ENCODE measurements at regions not wholly inside any gene's neighbourhood (a gene's known extent, or its start where the extent isn't known, plus 50 kb on each side); places are given as distances from the start of the nearest gene placed in this dataset.

DNA sequence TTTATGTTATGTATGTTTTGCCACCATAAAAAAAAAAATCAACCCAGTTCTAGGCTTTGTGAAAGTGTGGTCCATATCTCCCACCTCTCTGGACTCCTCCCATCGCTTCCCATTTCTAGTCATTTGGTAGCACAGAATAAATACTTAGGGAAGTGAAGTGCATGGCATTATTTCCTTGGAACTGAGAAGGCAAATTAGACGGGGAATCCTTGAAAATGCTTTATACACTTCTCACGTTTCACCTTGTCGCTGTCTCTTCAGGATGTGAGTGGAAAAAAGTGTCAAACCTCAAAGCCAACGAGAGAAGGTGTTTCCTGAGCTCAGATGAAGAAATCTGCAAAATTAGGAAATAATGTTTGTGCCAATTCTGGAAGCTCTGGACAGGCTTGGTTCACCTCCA, 209.9 kb downstream of the ATG4C start:
- intact Hi-C loops (cut with micrococcal nuclease): no loop called here
- no peak for TF ChIP-seq ZFX (IDR thresholded peaks at IDR 0.05)
- no peak for TF ChIP-seq JUND (IDR thresholded peaks at IDR 0.05)
- TF ChIP-seq CEBPB (IDR thresholded peaks at IDR 0.05; ENCODE audit: low read depth): no peak
- TF ChIP-seq, protein P1, sequence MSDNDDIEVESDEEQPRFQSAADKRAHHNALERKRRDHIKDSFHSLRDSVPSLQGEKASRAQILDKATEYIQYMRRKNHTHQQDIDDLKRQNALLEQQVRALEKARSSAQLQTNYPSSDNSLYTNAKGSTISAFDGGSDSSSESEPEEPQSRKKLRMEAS (IDR thresholded peaks at IDR 0.05): no peak
- TF ChIP-seq, protein P2, sequence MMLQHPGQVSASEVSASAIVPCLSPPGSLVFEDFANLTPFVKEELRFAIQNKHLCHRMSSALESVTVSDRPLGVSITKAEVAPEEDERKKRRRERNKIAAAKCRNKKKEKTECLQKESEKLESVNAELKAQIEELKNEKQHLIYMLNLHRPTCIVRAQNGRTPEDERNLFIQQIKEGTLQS (IDR thresholded peaks at IDR 0.05): no peak
- TF ChIP-seq, protein P3, sequence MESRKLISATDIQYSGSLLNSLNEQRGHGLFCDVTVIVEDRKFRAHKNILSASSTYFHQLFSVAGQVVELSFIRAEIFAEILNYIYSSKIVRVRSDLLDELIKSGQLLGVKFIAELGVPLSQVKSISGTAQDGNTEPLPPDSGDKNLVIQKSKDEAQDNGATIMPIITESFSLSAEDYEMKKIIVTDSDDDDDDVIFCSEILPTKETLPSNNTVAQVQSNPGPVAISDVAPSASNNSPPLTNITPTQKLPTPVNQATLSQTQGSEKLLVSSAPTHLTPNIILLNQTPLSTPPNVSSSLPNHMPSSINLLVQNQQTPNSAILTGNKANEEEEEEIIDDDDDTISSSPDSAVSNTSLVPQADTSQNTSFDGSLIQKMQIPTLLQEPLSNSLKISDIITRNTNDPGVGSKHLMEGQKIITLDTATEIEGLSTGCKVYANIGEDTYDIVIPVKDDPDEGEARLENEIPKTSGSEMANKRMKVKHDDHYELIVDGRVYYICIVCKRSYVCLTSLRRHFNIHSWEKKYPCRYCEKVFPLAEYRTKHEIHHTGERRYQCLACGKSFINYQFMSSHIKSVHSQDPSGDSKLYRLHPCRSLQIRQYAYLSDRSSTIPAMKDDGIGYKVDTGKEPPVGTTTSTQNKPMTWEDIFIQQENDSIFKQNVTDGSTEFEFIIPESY (IDR thresholded peaks at IDR 0.05; ENCODE audit: extremely low read depth, insufficient replicate concordance, low read length): no peak
- TF ChIP-seq TCF7L2 (IDR thresholded peaks at IDR 0.05; ENCODE audit: borderline replicate concordance, extremely low read depth, insufficient read depth, insufficient read length): no peak
- no peak for TF ChIP-seq SP1 (IDR thresholded peaks at IDR 0.05; ENCODE audit: low read depth)
- no peaks in the 10 kb centered on the region for H3K36me3 ChIP-seq (ENCODE audit: control insufficient read depth in 1 of 2, insufficient read depth in 2 of 2, low read length in 2 of 2)
- no peak overlapping the region for H3K9ac ChIP-seq (ENCODE audit: low read length)
- ChIA-PET CTCF (no interaction called here), RAD21 (ENCODE audit: low non-redundant PET in 1 of 2, low total read pairs in 2 of 2, uncharacterized antibody in 2 of 2, unreplicated experiment in 2 of 2) (no interaction called here), POLR2A (no interaction called here)
- no peak overlapping the region for H3K27ac ChIP-seq (ENCODE audit: low read depth, low read length)
- no peaks in the 10 kb centered on the region for H3K9me2 ChIP-seq (ENCODE audit: insufficient read depth)
- H3K4me2 ChIP-seq (ENCODE audit: low read length): no peak overlapping the region
- H2AFZ ChIP-seq (ENCODE audit: low read depth, low read length, poor library complexity, severe bottlenecking): no peak overlapping the region
- no peaks in the 10 kb centered on the region for H3K9me3 ChIP-seq (ENCODE audit: control insufficient read depth in 1 of 2, insufficient read depth in 1 of 2, low read depth in 1 of 2, low read length in 2 of 2)
- no peak overlapping the region for H3K4me3 ChIP-seq (replicated peaks in 1 of 2; ENCODE audit: low read depth in 1 of 2, low read length in 2 of 2)
- no peaks in the 10 kb centered on the region for H3K79me2 ChIP-seq (ENCODE audit: insufficient read depth, low read length)
- no peaks in the 10 kb centered on the region for H4K20me1 ChIP-seq (ENCODE audit: insufficient read depth)
- H3K27me3 ChIP-seq (ENCODE audit: insufficient read depth, low read length): peaks cover 53% of the 10 kb centered on the region
- no TSS peak for BruUV-seq (replicated peaks)
- DNase-seq (ENCODE audit: low read depth, low spot score) (no peak), ATAC-seq (no peak)
- no peaks in the 10 kb centered on the region for H3K4me1 ChIP-seq (ENCODE audit: control insufficient read depth in 1 of 2, insufficient read depth in 2 of 2, low read length in 2 of 2)

DNA sequence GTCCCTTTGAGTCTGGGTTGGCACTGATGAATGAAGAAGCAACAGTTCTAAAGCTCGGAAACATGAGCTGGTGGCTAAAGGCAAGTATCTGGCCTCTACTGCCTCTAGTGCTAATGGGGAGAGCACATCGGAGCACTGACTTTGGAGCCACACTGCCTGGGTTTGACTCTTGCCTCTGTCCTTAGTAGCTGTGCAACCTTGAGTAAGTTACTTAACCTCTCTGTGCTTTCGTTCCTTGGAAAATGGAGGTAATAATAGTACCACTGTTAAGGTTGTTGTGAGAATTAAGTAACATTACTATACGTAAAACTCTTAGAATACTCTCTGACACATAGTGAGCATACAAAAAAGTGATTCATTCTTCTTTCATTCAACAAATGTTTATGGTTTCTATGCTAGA, 211.2 kb downstream of the ATG4C start:
- H3K9ac ChIP-seq (ENCODE audit: low read length): no peak overlapping the region
- H3K36me3 ChIP-seq (ENCODE audit: control insufficient read depth in 1 of 2, insufficient read depth in 2 of 2, low read length in 2 of 2): no peaks in the 10 kb centered on the region
- ChIA-PET CTCF (no interaction called here), RAD21 (ENCODE audit: low non-redundant PET in 1 of 2, low total read pairs in 2 of 2, uncharacterized antibody in 2 of 2, unreplicated experiment in 2 of 2) (no interaction called here), POLR2A (no interaction called here)
- no peak overlapping the region for H3K4me3 ChIP-seq (replicated peaks in 1 of 2; ENCODE audit: low read depth in 1 of 2, low read length in 2 of 2)
- H4K20me1 ChIP-seq (ENCODE audit: insufficient read depth): no peaks in the 10 kb centered on the region
- H3K79me2 ChIP-seq (ENCODE audit: insufficient read depth, low read length): no peaks in the 10 kb centered on the region
- H3K27me3 ChIP-seq (ENCODE audit: insufficient read depth, low read length): peaks cover 66% of the 10 kb centered on the region
- DNase-seq (ENCODE audit: low read depth, low spot score) (no peak), ATAC-seq (no peak)
- no TSS peak for BruUV-seq (replicated peaks)
- H3K9me2 ChIP-seq (ENCODE audit: insufficient read depth): no peaks in the 10 kb centered on the region
- TF ChIP-seq FOSL1 (IDR thresholded peaks at IDR 0.05; ENCODE audit: low read depth) (no peak), ELF1 (IDR thresholded peaks at IDR 0.05; ENCODE audit: borderline replicate concordance, low read depth) (no peak), RAD21 (IDR thresholded peaks at IDR 0.05; ENCODE audit: low read depth) (no peak), CBX3 (IDR thresholded peaks at IDR 0.05; ENCODE audit: low read depth) (no peak), JUND (IDR thresholded peaks at IDR 0.05) (no peak), EGR1 (IDR thresholded peaks at IDR 0.05; ENCODE audit: low read depth) (no peak)
- TF ChIP-seq, protein P4, sequence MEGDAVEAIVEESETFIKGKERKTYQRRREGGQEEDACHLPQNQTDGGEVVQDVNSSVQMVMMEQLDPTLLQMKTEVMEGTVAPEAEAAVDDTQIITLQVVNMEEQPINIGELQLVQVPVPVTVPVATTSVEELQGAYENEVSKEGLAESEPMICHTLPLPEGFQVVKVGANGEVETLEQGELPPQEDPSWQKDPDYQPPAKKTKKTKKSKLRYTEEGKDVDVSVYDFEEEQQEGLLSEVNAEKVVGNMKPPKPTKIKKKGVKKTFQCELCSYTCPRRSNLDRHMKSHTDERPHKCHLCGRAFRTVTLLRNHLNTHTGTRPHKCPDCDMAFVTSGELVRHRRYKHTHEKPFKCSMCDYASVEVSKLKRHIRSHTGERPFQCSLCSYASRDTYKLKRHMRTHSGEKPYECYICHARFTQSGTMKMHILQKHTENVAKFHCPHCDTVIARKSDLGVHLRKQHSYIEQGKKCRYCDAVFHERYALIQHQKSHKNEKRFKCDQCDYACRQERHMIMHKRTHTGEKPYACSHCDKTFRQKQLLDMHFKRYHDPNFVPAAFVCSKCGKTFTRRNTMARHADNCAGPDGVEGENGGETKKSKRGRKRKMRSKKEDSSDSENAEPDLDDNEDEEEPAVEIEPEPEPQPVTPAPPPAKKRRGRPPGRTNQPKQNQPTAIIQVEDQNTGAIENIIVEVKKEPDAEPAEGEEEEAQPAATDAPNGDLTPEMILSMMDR (IDR thresholded peaks at IDR 0.05 in 2 of 3, conservative IDR thresholded peaks at IDR 0.05 in 1 of 3; ENCODE audit: borderline replicate concordance in 1 of 3, insufficient read depth in 1 of 3, low read depth in 2 of 3, low read length in 2 of 3): no peak
- H3K9me3 ChIP-seq (ENCODE audit: control insufficient read depth in 1 of 2, insufficient read depth in 1 of 2, low read depth in 1 of 2, low read length in 2 of 2): no peaks in the 10 kb centered on the region
- intact Hi-C loops (cut with micrococcal nuclease): no loop called here
- no peaks in the 10 kb centered on the region for H3K4me1 ChIP-seq (ENCODE audit: control insufficient read depth in 1 of 2, insufficient read depth in 2 of 2, low read length in 2 of 2)
- H2AFZ ChIP-seq (ENCODE audit: low read depth, low read length, poor library complexity, severe bottlenecking): no peak overlapping the region
- no peak overlapping the region for H3K27ac ChIP-seq (ENCODE audit: low read depth, low read length)
- H3K4me2 ChIP-seq (ENCODE audit: low read length): no peak overlapping the region
